Glutamatergic neuron (in vitro differentiated cells): ENCODE measurements at regions not wholly inside any gene's neighbourhood (a gene's known extent, or its start where the extent isn't known, plus 50 kb on each side); places are given as distances from the start of the nearest gene placed in this dataset.
"Not testable (repeated sequence)": the region's sequence is repeated elsewhere in the genome, so short reads cannot be mapped to it uniquely, and the experiment has no call there.

Source experiments
- DNase-seq: peaks from one replicate; pipeline ENCODE4 v3.0.0; 2022
- H3K27ac Mint-ChIP-seq: one replicate; pipeline ENCODE4 v1.8.0; 2020; ENCODE audit warnings: mild to moderate bottlenecking, mixed read lengths, inconsistent platforms; ENCODE audit not compliant: unreplicated experiment
- H3K27me3 Mint-ChIP-seq: one replicate; pipeline ENCODE4 v1.8.0; 2020; ENCODE audit warnings: mild to moderate bottlenecking, moderate library complexity, mixed read lengths, inconsistent platforms; ENCODE audit not compliant: unreplicated experiment
- H3K36me3 Mint-ChIP-seq: one replicate; pipeline ENCODE4 v1.8.0; 2020; ENCODE audit warnings: mild to moderate bottlenecking, mixed read lengths, inconsistent platforms; ENCODE audit not compliant: unreplicated experiment
- H3K4me1 Mint-ChIP-seq: one replicate; pipeline ENCODE4 v1.8.0; 2020; ENCODE audit warnings: mild to moderate bottlenecking, low read depth, mixed read lengths, inconsistent platforms; ENCODE audit not compliant: unreplicated experiment
- H3K4me3 Mint-ChIP-seq: one replicate; pipeline ENCODE4 v1.8.0; 2020; ENCODE audit warnings: mild to moderate bottlenecking, mixed read lengths, inconsistent platforms; ENCODE audit not compliant: unreplicated experiment
- H3K9me3 Mint-ChIP-seq: one replicate; pipeline ENCODE4 v1.8.0; 2020; ENCODE audit warnings: mild to moderate bottlenecking, moderate library complexity, mixed read lengths, inconsistent platforms; ENCODE audit not compliant: unreplicated experiment
- CTCF ChIP-seq: fragments of 200-600 bp; sonication (generic); IDR thresholded peaks from one replicate; pipeline ENCODE4 v1.5.0; 2021; ENCODE audit not compliant: partially characterized antibody, unreplicated experiment

- Mint-ChIP-seq H3K9me3 (peaks cover 16% of the 10 kb centered on the region), H3K4me1 (peaks cover 3% of the 10 kb centered on the region), H3K27ac (peak overlapping the region; percentile 48), H3K27me3 (peaks cover 2% of the 10 kb centered on the region), H3K4me3 (no peak overlapping the region), H3K36me3 (peaks cover 42% of the 10 kb centered on the region)
- no peak for DNase-seq
- no peak for TF ChIP-seq CTCF
Observed at GRCh38 chr12:124470806-124471205, 96.6 kb downstream of the NCOR2 start.

- H3K9me3 Mint-ChIP-seq: peaks cover 19% of the 10 kb centered on the region
- H3K27me3 Mint-ChIP-seq: peaks cover 2% of the 10 kb centered on the region
- peaks cover 3% of the 10 kb centered on the region for H3K4me1 Mint-ChIP-seq
- DNase-seq: no peak
- peaks cover 42% of the 10 kb centered on the region for H3K36me3 Mint-ChIP-seq
- no peak overlapping the region for H3K4me3 Mint-ChIP-seq
- H3K27ac Mint-ChIP-seq: peak overlapping the region; percentile 26
- TF ChIP-seq CTCF: no peak
Observed at GRCh38 chr12:124470139-124470538, 97.3 kb downstream of the NCOR2 start.

- peaks cover 41% of the 10 kb centered on the region for H3K36me3 Mint-ChIP-seq
- peak; percentile 62 for DNase-seq
- peaks cover 19% of the 10 kb centered on the region for H3K9me3 Mint-ChIP-seq
- peak; percentile 97 for TF ChIP-seq CTCF
- H3K4me3 Mint-ChIP-seq: no peak overlapping the region
- H3K27ac Mint-ChIP-seq: no peak overlapping the region
- H3K27me3 Mint-ChIP-seq: peaks cover 2% of the 10 kb centered on the region
- H3K4me1 Mint-ChIP-seq: peaks cover 7% of the 10 kb centered on the region
Observed at GRCh38 chr12:124469193-124469888, 98.1 kb downstream of the NCOR2 start.

- Mint-ChIP-seq H3K27me3 (peaks cover 13% of the 10 kb centered on the region), H3K4me1 (peaks cover 23% of the 10 kb centered on the region), H3K9me3 (peaks cover 32% of the 10 kb centered on the region), H3K36me3 (peaks cover 26% of the 10 kb centered on the region)
- not testable (repeated sequence) for H3K27ac Mint-ChIP-seq, DNase-seq, H3K4me3 Mint-ChIP-seq
Observed at GRCh38 chr12:124467549-124467948, 99.9 kb downstream of the NCOR2 start.

- Mint-ChIP-seq H3K4me1 (peaks cover 26% of the 10 kb centered on the region), H3K9me3 (peaks cover 37% of the 10 kb centered on the region), H3K27me3 (peaks cover 18% of the 10 kb centered on the region), H3K36me3 (peaks cover 18% of the 10 kb centered on the region), H3K4me3 (no peak overlapping the region), H3K27ac (no peak overlapping the region)
- no peak for DNase-seq
- TF ChIP-seq CTCF: no peak
Observed at GRCh38 chr12:124466216-124467128, 100.9 kb downstream of the NCOR2 start.
